ENCODE measurements at regions not wholly inside any gene's neighbourhood (a gene's known extent, or its start where the extent isn't known, plus 50 kb on each side); places are given as distances from the start of the nearest gene placed in this dataset.

DNA sequence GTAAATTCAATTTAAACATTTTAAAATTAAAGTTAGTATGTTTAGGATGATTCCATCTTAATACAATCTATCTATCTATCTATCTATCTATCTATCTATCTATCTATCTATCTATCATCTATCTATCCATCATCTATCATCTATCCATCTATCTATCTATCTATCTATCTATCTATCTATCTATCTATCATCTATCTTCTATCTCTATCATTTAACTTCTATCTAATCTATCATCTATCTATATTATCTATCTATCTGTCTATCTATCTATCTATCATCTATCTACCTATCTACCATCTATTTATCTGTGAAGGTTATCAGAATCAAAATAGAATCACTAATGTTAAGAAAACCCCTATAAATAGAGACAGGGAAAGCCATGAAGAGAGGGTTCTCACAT, 78.3 kb downstream of the RAMP3 start:
- DNase-seq (ENCODE audit: low spot score): no peak

DNA sequence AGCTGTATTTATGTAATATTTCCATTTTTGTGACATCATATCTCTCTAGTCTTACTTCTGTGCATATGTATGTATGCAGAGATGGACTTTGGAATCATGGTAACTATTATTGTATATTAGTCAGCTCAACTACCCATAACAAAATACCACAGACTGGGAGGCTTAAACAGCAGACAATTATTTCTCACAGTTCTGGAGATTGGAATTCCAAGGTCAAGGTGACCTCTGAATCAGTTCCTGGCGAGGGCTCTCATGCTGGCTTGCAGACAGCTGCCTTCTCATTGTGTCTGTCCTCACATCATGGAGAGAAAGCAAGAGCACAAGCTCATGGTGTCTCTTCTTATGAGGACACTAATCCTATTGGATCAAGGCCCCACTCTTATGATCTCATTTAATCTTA, 79.1 kb downstream of the RAMP3 start:
- DNase-seq (ENCODE audit: low spot score): no peak

- no peak for DNase-seq (ENCODE audit: low spot score)
Observed at GRCh38 chr7:45237788-45238461, 80.3 kb downstream of the RAMP3 start.

DNA sequence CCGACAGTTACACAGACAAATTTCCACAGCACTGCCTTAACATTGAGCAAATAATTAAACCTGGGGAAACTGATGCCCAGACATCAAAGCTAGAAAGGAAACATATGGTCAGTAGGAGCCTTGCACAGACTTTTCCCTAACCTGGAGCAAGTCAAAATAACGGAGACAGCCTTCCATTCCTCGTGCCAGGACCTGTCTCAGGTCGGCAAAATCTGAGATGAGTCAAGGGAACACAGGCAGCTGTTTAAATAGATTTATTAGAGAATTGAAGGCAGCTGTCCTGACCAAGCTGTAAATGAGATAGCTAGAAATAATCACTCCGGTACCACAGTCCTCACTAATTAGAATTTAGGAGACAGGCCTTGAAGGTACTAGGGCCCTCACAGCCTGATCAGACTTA, 81.2 kb downstream of the RAMP3 start:
- DNase-seq (ENCODE audit: low spot score): no peak

DNA sequence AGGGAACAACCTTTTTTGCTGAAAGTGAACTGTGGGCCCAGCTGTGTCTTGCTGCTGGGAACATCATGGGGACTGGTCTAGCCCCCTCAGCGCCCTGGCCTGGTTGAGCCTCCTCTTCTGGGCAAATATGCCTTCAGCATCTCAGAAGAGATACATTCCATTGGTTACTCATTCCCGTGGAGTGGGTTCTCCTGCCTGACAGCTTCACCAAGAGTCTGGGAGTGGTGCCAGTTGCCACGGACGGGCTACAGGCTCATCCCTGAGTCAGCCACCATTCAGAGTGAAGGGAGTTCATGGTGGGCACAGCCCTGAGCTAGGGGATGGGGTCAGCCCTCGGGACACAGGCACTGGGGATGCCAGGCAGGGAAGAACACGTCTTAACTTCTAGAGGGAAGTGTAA, 81.9 kb downstream of the RAMP3 start:
- DNase-seq (ENCODE audit: low spot score): no peak

DNA sequence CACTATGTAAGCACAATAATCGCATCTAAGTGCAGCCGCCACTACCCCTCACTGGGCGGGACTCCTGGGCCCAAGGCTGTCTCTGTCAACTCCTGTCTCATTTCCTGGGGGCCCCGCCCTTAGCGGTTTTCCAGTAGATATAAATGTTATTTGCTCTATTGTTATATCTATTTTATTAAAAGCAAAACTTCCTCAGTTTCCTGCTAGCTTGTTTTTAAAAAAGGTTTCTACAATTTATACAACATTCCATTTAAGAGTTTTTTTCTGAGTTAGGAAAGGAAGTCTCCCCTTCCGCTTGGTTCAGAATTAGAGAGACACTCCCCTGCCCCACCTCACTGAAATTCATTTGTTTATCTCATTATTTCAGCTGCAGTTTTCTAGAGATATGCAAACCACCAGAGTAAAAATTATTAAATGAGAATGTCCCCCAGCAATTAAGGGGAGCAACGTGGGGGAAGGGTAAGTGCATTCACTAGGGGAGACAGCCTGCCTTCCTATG, 82.7 kb downstream of the RAMP3 start:
- DNase-seq (ENCODE audit: low spot score): no peak

DNA sequence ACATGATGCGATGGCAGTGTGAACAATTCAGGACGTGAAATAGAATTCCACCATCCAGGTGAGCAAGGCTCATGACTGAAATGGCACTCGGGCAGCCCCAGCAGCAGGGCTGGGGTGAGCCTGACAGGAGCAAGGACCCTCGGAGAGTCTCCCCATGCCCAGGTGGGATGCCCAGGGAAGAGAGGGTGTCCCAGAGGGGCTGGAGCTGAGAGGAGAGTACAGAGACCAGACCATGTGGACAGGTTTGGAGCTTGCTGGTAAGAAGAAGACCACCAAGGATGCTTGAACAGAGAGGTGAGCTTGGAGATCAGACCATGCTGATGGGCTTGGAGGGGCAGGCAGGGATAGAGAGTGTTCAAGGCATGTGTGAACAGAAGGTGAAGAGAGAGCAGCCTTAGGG, 83.3 kb downstream of the RAMP3 start:
- no peak for DNase-seq (ENCODE audit: low spot score)

DNA sequence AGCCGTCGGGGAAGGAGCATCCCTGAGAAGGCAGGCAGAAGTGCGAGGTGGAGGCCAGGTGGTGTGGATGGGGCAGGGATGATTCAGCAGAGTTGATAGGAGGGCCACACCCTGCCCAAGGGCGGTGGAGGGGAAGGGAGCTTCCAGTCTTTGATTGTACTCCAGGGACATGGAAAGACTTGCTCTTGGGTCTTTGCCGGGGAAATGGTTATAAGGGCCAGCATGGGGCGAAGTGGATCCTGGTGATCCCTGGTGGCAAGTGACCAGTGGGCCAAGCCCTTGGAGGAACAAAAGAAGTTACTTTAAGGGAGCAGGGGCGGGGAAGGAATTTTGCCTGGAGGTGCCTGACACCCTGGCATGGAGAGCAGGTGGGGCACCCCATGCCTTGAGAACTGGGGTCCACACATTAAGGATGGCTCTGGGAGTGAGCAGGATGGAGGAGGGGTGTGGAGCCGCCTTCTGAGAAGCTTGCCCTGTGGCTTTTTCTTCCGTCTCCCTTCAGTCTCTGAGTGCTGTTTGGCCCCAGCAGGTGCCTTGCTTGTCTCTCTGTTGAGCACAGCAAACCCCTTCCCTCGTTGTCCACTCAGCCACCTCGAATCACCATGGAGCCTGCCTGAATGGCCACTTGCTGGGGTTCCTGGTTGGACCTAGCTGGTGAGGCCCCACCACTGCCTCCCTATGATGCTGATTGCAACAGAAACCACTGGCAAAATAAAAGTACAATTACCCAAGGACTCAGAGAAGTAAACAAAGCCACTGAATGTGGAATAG, 83.9 kb downstream of the RAMP3 start:
- no peak for DNase-seq (ENCODE audit: low spot score)

GRCh38 chr7:45242261-45242660, 84.7 kb downstream of the RAMP3 start:
- no peak for DNase-seq (ENCODE audit: low spot score)

- no peak for DNase-seq (ENCODE audit: low spot score)
Observed at GRCh38 chr7:45242698-45243097, 85.1 kb downstream of the RAMP3 start.

- DNase-seq (ENCODE audit: low spot score): no peak
Observed at GRCh38 chr7:45244981-45245380, 87.4 kb downstream of the RAMP3 start.

DNA sequence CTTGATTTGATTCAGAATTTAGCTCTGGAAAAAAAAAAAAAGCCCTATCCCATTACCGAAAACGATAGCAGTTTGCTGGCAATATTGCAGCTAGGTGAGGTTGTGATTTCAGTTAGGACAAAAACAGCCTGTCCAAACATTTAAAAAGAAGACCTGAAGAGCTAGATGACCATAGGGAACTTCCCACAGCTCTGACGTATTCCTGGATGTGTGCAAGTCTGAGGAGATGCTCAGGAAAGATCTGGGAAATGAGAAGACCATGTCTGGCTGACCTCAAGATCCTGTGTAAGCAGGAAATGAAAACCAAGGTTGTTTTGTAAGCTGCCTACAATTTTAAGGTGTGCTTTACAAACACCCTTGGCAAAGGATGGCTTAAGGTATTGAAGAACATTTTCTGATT, 88.7 kb downstream of the RAMP3 start:
- no peak for DNase-seq (ENCODE audit: low spot score)

DNA sequence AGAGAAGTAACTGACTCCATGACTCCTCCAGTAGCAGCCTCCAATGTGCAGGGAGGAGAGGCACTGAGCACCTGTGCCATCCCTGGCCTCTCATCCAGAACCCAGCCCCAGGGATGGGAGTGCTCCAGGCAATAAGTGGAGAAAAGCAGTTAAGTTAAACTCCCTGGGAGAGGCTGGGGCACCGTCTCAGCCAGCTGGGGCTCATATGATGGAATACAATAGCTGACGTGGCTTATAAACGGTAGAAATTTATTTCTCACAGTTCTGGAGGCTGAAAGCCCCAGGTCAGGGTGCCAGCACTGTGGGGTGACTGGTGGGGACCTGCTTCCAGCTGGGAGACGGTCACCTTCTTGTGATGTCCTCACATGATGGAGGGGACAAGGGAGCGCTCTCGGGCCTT, 94.7 kb downstream of the RAMP3 start:
- no peak for DNase-seq (ENCODE audit: low spot score)

DNA sequence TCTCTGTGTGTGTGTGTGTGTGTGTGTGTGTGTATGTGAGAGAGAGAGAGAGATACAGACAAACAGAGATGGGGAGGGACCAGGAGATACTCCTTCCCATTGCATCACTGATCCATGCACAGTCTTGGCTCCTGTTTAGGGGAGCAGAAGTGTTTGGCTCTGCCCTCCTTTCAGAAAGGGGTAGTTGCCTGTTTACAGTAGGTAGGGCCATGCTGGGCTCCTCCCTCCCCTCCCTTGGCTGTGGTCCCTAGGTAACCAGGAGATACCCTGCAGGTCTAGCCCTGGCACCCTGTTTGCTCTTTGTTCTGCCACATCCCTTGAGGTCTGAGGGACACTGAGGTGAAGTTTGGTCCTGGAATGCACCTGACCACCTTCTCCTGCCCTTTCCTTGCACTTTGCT, 95.3 kb downstream of the RAMP3 start:
- DNase-seq (ENCODE audit: low spot score): no peak

DNA sequence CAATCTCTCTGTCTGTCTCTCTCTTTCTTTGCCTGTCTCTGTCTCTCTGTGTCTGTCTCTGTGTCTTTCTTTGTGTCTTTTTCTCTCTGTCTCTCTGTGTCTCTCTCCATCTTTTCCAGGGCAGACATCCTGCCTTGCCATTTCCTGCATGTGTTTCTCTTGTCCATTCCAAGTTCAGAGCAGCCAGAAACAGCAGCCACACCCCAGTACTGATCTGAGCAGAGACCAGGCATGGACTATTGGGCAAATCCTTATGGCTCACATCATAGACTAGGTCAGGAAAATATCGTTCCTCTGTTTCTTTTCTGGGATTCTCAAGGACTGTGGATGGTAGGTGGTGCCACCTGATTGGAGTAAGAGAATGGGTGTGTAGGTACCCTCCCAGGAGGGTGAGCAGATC, 95.8 kb downstream of the RAMP3 start:
- DNase-seq (ENCODE audit: low spot score): no peak

- no peak for DNase-seq (ENCODE audit: low spot score)
Observed at GRCh38 chr7:45255187-45255586, 97.6 kb downstream of the RAMP3 start.

GRCh38 chr7:45256309-45256708, 98.7 kb downstream of the RAMP3 start:
- DNase-seq (ENCODE audit: low spot score): no peak

DNA sequence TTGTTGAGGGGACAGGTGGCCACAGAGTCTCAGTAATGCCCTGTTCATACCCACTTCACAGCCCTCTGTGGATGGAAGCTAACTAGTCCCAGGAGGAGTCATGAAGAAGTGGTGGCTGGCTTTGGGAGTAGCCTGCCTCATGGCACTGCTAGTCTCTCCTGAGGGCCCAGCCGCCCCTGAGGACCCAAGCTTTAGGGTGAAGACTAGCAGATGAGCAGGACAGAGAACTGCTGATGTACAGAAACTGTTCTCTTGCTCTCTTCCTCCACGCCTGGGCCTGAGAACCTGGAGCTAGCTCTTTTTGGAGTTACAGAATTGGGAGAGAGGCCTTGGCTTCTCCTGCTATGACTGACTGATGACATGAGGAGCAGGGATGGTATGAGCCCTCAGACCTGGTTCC, 99.2 kb downstream of the RAMP3 start:
- no peak for DNase-seq (ENCODE audit: low spot score)

DNA sequence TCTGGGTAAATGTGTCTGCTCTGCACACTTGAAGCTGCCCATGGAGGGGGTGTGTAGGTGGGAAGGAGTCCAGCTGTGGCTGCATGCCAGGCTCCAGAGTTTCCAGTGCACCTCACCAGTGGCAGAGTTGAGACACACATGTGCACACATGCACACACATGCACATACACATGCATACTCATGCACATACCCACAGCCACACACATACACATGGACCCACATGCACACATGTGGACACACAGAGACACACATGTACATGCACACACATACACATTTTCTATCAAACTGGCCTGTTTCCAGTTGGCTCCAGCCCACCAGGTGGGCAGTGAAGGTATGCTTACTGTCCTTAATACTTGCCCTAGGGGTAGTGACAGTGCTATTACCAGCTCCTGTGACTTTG, 99.7 kb downstream of the RAMP3 start:
- DNase-seq (ENCODE audit: low spot score): no peak

- DNase-seq (ENCODE audit: low spot score): no peak
Observed at GRCh38 chr7:45258533-45259226, 101.1 kb downstream of the RAMP3 start.

DNA sequence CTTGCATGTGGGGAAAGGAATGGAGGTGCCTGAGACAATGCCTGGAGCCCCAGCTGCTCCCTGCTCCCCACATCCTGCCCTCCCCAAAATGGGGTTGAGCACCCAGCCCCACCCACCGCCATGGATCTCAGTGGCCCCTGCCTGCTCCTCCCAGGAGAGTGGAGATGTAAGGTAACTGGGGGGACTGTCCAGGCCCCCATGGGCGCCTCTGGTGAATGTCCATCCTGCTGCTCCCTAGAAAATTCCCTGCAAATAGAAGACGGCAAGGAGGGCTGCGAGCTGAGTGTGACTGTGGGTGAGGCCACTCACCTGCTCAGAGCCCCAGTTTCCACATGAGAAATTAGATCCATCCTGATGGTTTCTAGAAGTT, 101.6 kb downstream of the RAMP3 start:
- DNase-seq (ENCODE audit: low spot score): no peak

- peak; percentile 21 for DNase-seq (ENCODE audit: low spot score)
Observed at GRCh38 chr7:45259966-45260646, 102.5 kb downstream of the RAMP3 start.

- no peak for DNase-seq (ENCODE audit: low spot score)
Observed at GRCh38 chr7:45267262-45267661, 109.7 kb downstream of the RAMP3 start.

Measured in HuH-7.5 (cell line).